OCI-LY3 (cell line): ENCODE measurements at regions not wholly inside any gene's neighbourhood (a gene's known extent, or its start where the extent isn't known, plus 50 kb on each side); places are given as distances from the start of the nearest gene placed in this dataset.

Source experiments
- H2AFZ ChIP-seq: fragments of 200-600, 300-600 bp; shearing (Covaris generic); 2 replicates; pipeline ENCODE4 v1.6.0; 2014; ENCODE audit warnings: antibody characterized with exemption, low read depth, low read length
- H3K27ac ChIP-seq: fragments of 200-600, 300-600 bp; sonication (generic); 2 replicates; pipeline ENCODE4 v1.5.1; 2014; ENCODE audit warnings: mild to moderate bottlenecking, low read length, moderate library complexity, mixed read lengths
- H3K27me3 ChIP-seq: fragments of 200-600, 300-600 bp; sonication (generic); 2 replicates; pipeline ENCODE4 v1.6.1; 2014; ENCODE audit warnings: low read depth, low read length, mixed read lengths
- H3K36me3 ChIP-seq: fragments of 200-600, 300-600 bp; sonication (generic); replicated peaks from 2 replicates; pipeline ENCODE3; 2014; ENCODE audit warnings: low read depth, low read length, mixed read lengths
- H3K4me1 ChIP-seq: fragments of 300-600, 200-600 bp; sonication (generic); 2 replicates; pipeline ENCODE4 v1.6.1; 2014; ENCODE audit warnings: low read length, mixed read lengths
- H3K4me2 ChIP-seq: fragments of 200-600, 300-600 bp; sonication (generic); 2 replicates; pipeline ENCODE4 v1.6.1; 2014; ENCODE audit warnings: low read length, mixed read lengths
- H3K4me3 ChIP-seq: fragments of 300-600, 200-600 bp; sonication (generic); 2 replicates; pipeline ENCODE4 v1.5.1; 2014; ENCODE audit warnings: antibody characterized with exemption, mild to moderate bottlenecking, low read length, moderate library complexity
- H3K79me2 ChIP-seq: fragments of 300-600, 200-600 bp; shearing (Covaris generic); 2 replicates; pipeline ENCODE4 v1.6.1; 2014; ENCODE audit warnings: mild to moderate bottlenecking, low read length, mixed read lengths
- H3K9ac ChIP-seq: fragments of 300-600, 200-600 bp; shearing (Covaris generic); 2 replicates; pipeline ENCODE4 v1.6.0; 2014; ENCODE audit warnings: mild to moderate bottlenecking, low read length, moderate library complexity
- H3K9me3 ChIP-seq: fragments of 200-600, 300-600 bp; shearing (Covaris generic); 2 replicates; pipeline ENCODE4 v1.6.1; 2014; ENCODE audit warnings: low read length, mixed read lengths; ENCODE audit not compliant: insufficient read depth
- H4K20me1 ChIP-seq: fragments of 200-600, 300-600 bp; sonication (generic); 2 replicates; pipeline ENCODE4 v1.6.1; 2016; ENCODE audit warnings: low read length, mixed read lengths; ENCODE audit not compliant: insufficient read depth
- CTCF ChIP-seq: fragments of 200-600, 300-600 bp; sonication (generic); IDR thresholded peaks from 2 replicates; pipeline ENCODE4 v1.5.1; 2014; ENCODE audit warnings: antibody characterized with exemption, low read length, low read depth
- EZH2phosphoT487 ChIP-seq: fragments of 200-600 bp; shearing (Covaris generic); IDR thresholded peaks from 2 replicates; pipeline ENCODE4 v1.6.1; 2018; ENCODE audit warnings: antibody characterized with exemption, mixed run types, low read depth

GRCh38 chr6:79838851-79839250 is 108.5 kb downstream of the ELOVL4 start:
- H3K9ac ChIP-seq: no peak overlapping the region
- peaks cover 37% of the 10 kb centered on the region for H3K4me1 ChIP-seq
- TF ChIP-seq CTCF (no peak), EZH2phosphoT487 (no peak)
- H3K9me3 ChIP-seq: peaks cover 4% of the 10 kb centered on the region; the same call in 1 of the 2 replicates
- no peak overlapping the region for H3K4me3 ChIP-seq
- no peak overlapping the region for H3K4me2 ChIP-seq
- no peak overlapping the region for H2AFZ ChIP-seq
- H4K20me1 ChIP-seq: no peaks in the 10 kb centered on the region
- no peaks in the 10 kb centered on the region for H3K79me2 ChIP-seq
- no peak overlapping the region for H3K27ac ChIP-seq
- H3K36me3 ChIP-seq: no peaks in the 10 kb centered on the region
- no peaks in the 10 kb centered on the region for H3K27me3 ChIP-seq

- TF ChIP-seq CTCF (no peak), EZH2phosphoT487 (no peak)
- Histone ChIP-seq H3K4me1 (no peaks in the 10 kb centered on the region), H3K36me3 (no peaks in the 10 kb centered on the region), H3K4me2 (no peak overlapping the region), H2AFZ (no peak overlapping the region), H3K9me3 (0 out of 2 replicates have a peak, but pooled peaks cover 4% of the 10 kb centered on the region), H3K4me3 (no peak overlapping the region), H3K27me3 (no peaks in the 10 kb centered on the region), H4K20me1 (no peaks in the 10 kb centered on the region), H3K9ac (no peak overlapping the region), H3K79me2 (no peaks in the 10 kb centered on the region), H3K27ac (no peak overlapping the region)
Observed at GRCh38 chr6:79833964-79834284, 113.4 kb downstream of the ELOVL4 start.

- Histone ChIP-seq H3K9me3 (0 out of 2 replicates have a peak, but pooled peaks cover 4% of the 10 kb centered on the region), H3K79me2 (no peaks in the 10 kb centered on the region), H3K9ac (no peak overlapping the region), H3K4me1 (no peaks in the 10 kb centered on the region), H3K4me2 (no peak overlapping the region), H3K36me3 (no peaks in the 10 kb centered on the region), H3K27me3 (no peaks in the 10 kb centered on the region), H3K27ac (no peak overlapping the region), H3K4me3 (no peak overlapping the region), H4K20me1 (no peaks in the 10 kb centered on the region), H2AFZ (no peak overlapping the region)
- TF ChIP-seq CTCF: no peak
- TF ChIP-seq EZH2phosphoT487: no peak
Observed at GRCh38 chr6:79833264-79833963, 113.9 kb downstream of the ELOVL4 start.

- no peak overlapping the region for H3K4me2 ChIP-seq
- no peak overlapping the region for H3K4me3 ChIP-seq
- no peak overlapping the region for H2AFZ ChIP-seq
- TF ChIP-seq EZH2phosphoT487: no peak
- no peak for TF ChIP-seq CTCF
- no peak overlapping the region for H3K9ac ChIP-seq
- no peaks in the 10 kb centered on the region for H3K4me1 ChIP-seq
- H3K79me2 ChIP-seq: no peaks in the 10 kb centered on the region
- H3K27me3 ChIP-seq: no peaks in the 10 kb centered on the region
- 0 out of 2 replicates have a peak, but pooled peaks cover 4% of the 10 kb centered on the region for H3K9me3 ChIP-seq
- H3K27ac ChIP-seq: no peak overlapping the region
- H4K20me1 ChIP-seq: no peaks in the 10 kb centered on the region
- H3K36me3 ChIP-seq: no peaks in the 10 kb centered on the region
Observed at GRCh38 chr6:79832723-79833122, 114.6 kb downstream of the ELOVL4 start.
